ENCODE measurements at regions not wholly inside any gene's neighbourhood (a gene's known extent, or its start where the extent isn't known, plus 50 kb on each side); places are given as distances from the start of the nearest gene placed in this dataset.

GRCh38 chr9:1759009-1759408, 256.1 kb upstream of the SMARCA2 start:
- Histone ChIP-seq H3K4me1 (ENCODE audit: control insufficient read depth in 2 of 2, insufficient read depth in 1 of 2, low read depth in 1 of 2, low read length in 2 of 2) (no peaks in the 10 kb centered on the region), H3K27ac (replicated peaks; ENCODE audit: low read length) (no peak overlapping the region), H4K91ac (ENCODE audit: low read depth, low read length, poor library complexity) (no peak overlapping the region), H2BK120ac (ENCODE audit: low read depth, low read length) (no peak overlapping the region), H3K4me2 (ENCODE audit: insufficient read depth, low read length, poor library complexity, severe bottlenecking) (no peak overlapping the region), H2AFZ (ENCODE audit: low read length) (no peak overlapping the region), H3K23ac (ENCODE audit: low read depth, low read length, poor library complexity) (no peak overlapping the region), H3K36me3 (replicated peaks in 1 of 2; ENCODE audit: control insufficient read depth in 2 of 2, insufficient read depth in 2 of 2, low read length in 2 of 2) (no peaks in the 10 kb centered on the region), H3K18ac (ENCODE audit: low read length) (no peak overlapping the region), H3K9me3 (replicated peaks in 1 of 2; ENCODE audit: control insufficient read depth in 2 of 2, insufficient read depth in 1 of 2, low read depth in 1 of 2, low read length in 2 of 2) (no peaks in the 10 kb centered on the region), H3K14ac (ENCODE audit: low read length) (no peak overlapping the region), H4K8ac (ENCODE audit: low read depth, low read length) (no peak overlapping the region), H2AK5ac (ENCODE audit: low read depth, low read length) (no peak overlapping the region), H3K79me1 (ENCODE audit: low read depth, low read length) (no peaks in the 10 kb centered on the region), H3K27me3 (ENCODE audit: control insufficient read depth in 3 of 3, insufficient read depth in 3 of 3, low read depth in 1 of 3, low read length in 3 of 3) (no peaks in the 10 kb centered on the region), H2BK15ac (ENCODE audit: low read length) (no peak overlapping the region), H3K9ac (ENCODE audit: low read depth, low read length, poor library complexity) (no peak overlapping the region), H3K4me3 (ENCODE audit: low read length in 2 of 2) (no peak overlapping the region), H3K4ac (ENCODE audit: low read length) (no peak overlapping the region), H2BK12ac (ENCODE audit: low read length) (no peak overlapping the region), H2BK5ac (ENCODE audit: low read length) (no peak overlapping the region)
- no peak for DNase-seq (ENCODE audit: low spot score)
- whole genome bisulfite sequencing, 2 donors (ENCODE audit: extremely low coverage in 2 of 2, insufficient read length in 2 of 2, insufficient replicate concordance in 1 of 2), result no CpG with 5 or more reads among the region's 2 CpGs

GRCh38 chr9:1759771-1760300, 255.3 kb upstream of the SMARCA2 start:
- Histone ChIP-seq H3K9me3 (replicated peaks in 1 of 2; ENCODE audit: control insufficient read depth in 2 of 2, insufficient read depth in 1 of 2, low read depth in 1 of 2, low read length in 2 of 2) (no peaks in the 10 kb centered on the region), H3K27me3 (ENCODE audit: control insufficient read depth in 3 of 3, insufficient read depth in 3 of 3, low read depth in 1 of 3, low read length in 3 of 3) (no peaks in the 10 kb centered on the region), H3K18ac (ENCODE audit: low read length) (no peak overlapping the region), H2BK15ac (ENCODE audit: low read length) (no peak overlapping the region), H3K4me2 (ENCODE audit: insufficient read depth, low read length, poor library complexity, severe bottlenecking) (no peak overlapping the region), H3K27ac (replicated peaks; ENCODE audit: low read length) (no peak overlapping the region), H4K91ac (ENCODE audit: low read depth, low read length, poor library complexity) (no peak overlapping the region), H4K8ac (ENCODE audit: low read depth, low read length) (no peak overlapping the region), H2AFZ (ENCODE audit: low read length) (no peak overlapping the region), H3K14ac (ENCODE audit: low read length) (no peak overlapping the region), H3K36me3 (replicated peaks in 1 of 2; ENCODE audit: control insufficient read depth in 2 of 2, insufficient read depth in 2 of 2, low read length in 2 of 2) (no peaks in the 10 kb centered on the region), H3K23ac (ENCODE audit: low read depth, low read length, poor library complexity) (no peak overlapping the region), H3K9ac (ENCODE audit: low read depth, low read length, poor library complexity) (no peak overlapping the region), H2AK5ac (ENCODE audit: low read depth, low read length) (no peak overlapping the region), H2BK120ac (ENCODE audit: low read depth, low read length) (no peak overlapping the region), H3K4ac (ENCODE audit: low read length) (no peak overlapping the region), H2BK12ac (ENCODE audit: low read length) (no peak overlapping the region), H2BK5ac (ENCODE audit: low read length) (no peak overlapping the region), H3K4me3 (ENCODE audit: low read length in 2 of 2) (no peak overlapping the region), H3K4me1 (ENCODE audit: control insufficient read depth in 2 of 2, insufficient read depth in 1 of 2, low read depth in 1 of 2, low read length in 2 of 2) (no peaks in the 10 kb centered on the region), H3K79me1 (ENCODE audit: low read depth, low read length) (no peaks in the 10 kb centered on the region)
- WGBS, 2 donors (ENCODE audit: extremely low coverage in 2 of 2, insufficient read length in 2 of 2, insufficient replicate concordance in 1 of 2), result no CpG with 5 or more reads among the region's 5 CpGs
- DNase-seq (ENCODE audit: low spot score), result no peak

- H3K4me3 ChIP-seq (ENCODE audit: low read length in 2 of 2), result no peak overlapping the region
Measured at GRCh38 chr9:1761807-1762206, 253.3 kb upstream of the SMARCA2 start.

GRCh38 chr9:1766042-1766441, 249.1 kb upstream of the SMARCA2 start:
- Histone ChIP-seq H3K79me1 (ENCODE audit: low read depth, low read length) (no peaks in the 10 kb centered on the region), H3K4me2 (ENCODE audit: insufficient read depth, low read length, poor library complexity, severe bottlenecking) (no peak overlapping the region), H3K36me3 (replicated peaks in 1 of 2; ENCODE audit: control insufficient read depth in 2 of 2, insufficient read depth in 2 of 2, low read length in 2 of 2) (no peaks in the 10 kb centered on the region), H3K23ac (ENCODE audit: low read depth, low read length, poor library complexity) (no peak overlapping the region), H2AK5ac (ENCODE audit: low read depth, low read length) (no peak overlapping the region), H3K9ac (ENCODE audit: low read depth, low read length, poor library complexity) (no peak overlapping the region), H2BK15ac (ENCODE audit: low read length) (no peak overlapping the region), H3K4me3 (ENCODE audit: low read length in 2 of 2) (no peak overlapping the region), H3K14ac (ENCODE audit: low read length) (no peak overlapping the region), H2BK12ac (ENCODE audit: low read length) (no peak overlapping the region), H3K27ac (replicated peaks; ENCODE audit: low read length) (no peak overlapping the region), H3K18ac (ENCODE audit: low read length) (no peak overlapping the region), H2BK5ac (ENCODE audit: low read length) (no peak overlapping the region), H2AFZ (ENCODE audit: low read length) (no peak overlapping the region), H3K4ac (ENCODE audit: low read length) (no peak overlapping the region), H2BK120ac (ENCODE audit: low read depth, low read length) (no peak overlapping the region), H3K4me1 (ENCODE audit: control insufficient read depth in 2 of 2, insufficient read depth in 1 of 2, low read depth in 1 of 2, low read length in 2 of 2) (no peaks in the 10 kb centered on the region), H4K91ac (ENCODE audit: low read depth, low read length, poor library complexity) (no peak overlapping the region), H3K9me3 (replicated peaks in 1 of 2; ENCODE audit: control insufficient read depth in 2 of 2, insufficient read depth in 1 of 2, low read depth in 1 of 2, low read length in 2 of 2) (no peaks in the 10 kb centered on the region), H3K27me3 (ENCODE audit: control insufficient read depth in 3 of 3, insufficient read depth in 3 of 3, low read depth in 1 of 3, low read length in 3 of 3) (no peaks in the 10 kb centered on the region), H4K8ac (ENCODE audit: low read depth, low read length) (no peak overlapping the region)
- no peak for DNase-seq (ENCODE audit: low spot score)
- no CpG with 5 or more reads among the region's 2 CpGs for WGBS, 2 donors (ENCODE audit: extremely low coverage in 2 of 2, insufficient read length in 2 of 2, insufficient replicate concordance in 1 of 2)

More at GRCh38 chr9:1761807-1762206, 253.3 kb upstream of the SMARCA2 start:
- no peaks in the 10 kb centered on the region for H3K4me1 ChIP-seq (ENCODE audit: control insufficient read depth in 2 of 2, insufficient read depth in 1 of 2, low read depth in 1 of 2, low read length in 2 of 2)
- H2BK15ac ChIP-seq (ENCODE audit: low read length), result no peak overlapping the region
- no peak overlapping the region for H2BK120ac ChIP-seq (ENCODE audit: low read depth, low read length)
- WGBS, 2 donors (ENCODE audit: extremely low coverage in 2 of 2, insufficient read length in 2 of 2, insufficient replicate concordance in 1 of 2), result no CpG with 5 or more reads among the region's 4 CpGs
- H2BK5ac ChIP-seq (ENCODE audit: low read length), result no peak overlapping the region
- H3K9me3 ChIP-seq (replicated peaks in 1 of 2; ENCODE audit: control insufficient read depth in 2 of 2, insufficient read depth in 1 of 2, low read depth in 1 of 2, low read length in 2 of 2), result no peaks in the 10 kb centered on the region
- no peak overlapping the region for H2BK12ac ChIP-seq (ENCODE audit: low read length)
- H2AFZ ChIP-seq (ENCODE audit: low read length), result no peak overlapping the region
- no peak overlapping the region for H2AK5ac ChIP-seq (ENCODE audit: low read depth, low read length)
- H3K14ac ChIP-seq (ENCODE audit: low read length), result no peak overlapping the region
- H3K36me3 ChIP-seq (replicated peaks in 1 of 2; ENCODE audit: control insufficient read depth in 2 of 2, insufficient read depth in 2 of 2, low read length in 2 of 2), result no peaks in the 10 kb centered on the region
- no peak overlapping the region for H3K9ac ChIP-seq (ENCODE audit: low read depth, low read length, poor library complexity)
- H3K79me1 ChIP-seq (ENCODE audit: low read depth, low read length), result no peaks in the 10 kb centered on the region
- no peak overlapping the region for H3K23ac ChIP-seq (ENCODE audit: low read depth, low read length, poor library complexity)
- H3K18ac ChIP-seq (ENCODE audit: low read length), result no peak overlapping the region
- no peak overlapping the region for H3K4me2 ChIP-seq (ENCODE audit: insufficient read depth, low read length, poor library complexity, severe bottlenecking)
- no peak overlapping the region for H3K27ac ChIP-seq (replicated peaks; ENCODE audit: low read length)
- no peak overlapping the region for H4K91ac ChIP-seq (ENCODE audit: low read depth, low read length, poor library complexity)
- DNase-seq (ENCODE audit: low spot score), result no peak
- H3K4ac ChIP-seq (ENCODE audit: low read length), result no peak overlapping the region
- H4K8ac ChIP-seq (ENCODE audit: low read depth, low read length), result no peak overlapping the region
- H3K27me3 ChIP-seq (ENCODE audit: control insufficient read depth in 3 of 3, insufficient read depth in 3 of 3, low read depth in 1 of 3, low read length in 3 of 3), result no peaks in the 10 kb centered on the region

All from neuronal stem cell (in vitro differentiated cells).